H1 (cell line): ENCODE measurements at regions not wholly inside any gene's neighbourhood (a gene's known extent, or its start where the extent isn't known, plus 50 kb on each side); places are given as distances from the start of the nearest gene placed in this dataset.
A peak's percentile ranks its signal among the peaks of the same experiment; 100 is the strongest.

ENCODE experiments used
- CTCF ChIA-PET: fragments of 300-600 bp; sonication (Branson Sonifier 250); formaldehyde crosslinking; loops from one replicate; lab custom pipeline; 2021; ENCODE audit not compliant: partially characterized antibody; lab: Charles Lee
- POLR2A ChIA-PET: fragments of 300-600 bp; sonication (Branson Sonifier 250); formaldehyde crosslinking; loops from one replicate; lab custom pipeline; 2021; ENCODE audit warnings: inconsistent platforms; ENCODE audit not compliant: partially characterized antibody; lab: Charles Lee
- DNase-seq, 2 experiments: peaks; one replicate each; pipeline versions ENCODE4 v3.0.0 to v3.0.0-alpha.2; 2010 to 2022; ENCODE audit warnings: low spot score in 2 of 2, low read depth in 1 of 2, mixed read lengths in 1 of 2
- FAIRE-seq: peaks from 2 replicates; lab custom pipeline; 2011; peaks lifted over from hg19 to GRCh38; lab: Jason Lieb, UNC
- H2AFZ ChIP-seq: 2 replicates; pipeline ENCODE4 v1.8.1; 2012; ENCODE audit warnings: low read length, inconsistent platforms
- H2AK5ac ChIP-seq: 2 replicates; pipeline ENCODE4 v1.6.1; 2013; ENCODE audit warnings: low read depth, low read length
- H2BK120ac ChIP-seq: replicated peaks from 2 replicates; pipeline ENCODE3; 2013; ENCODE audit warnings: low read depth, low read length, inconsistent platforms
- H2BK12ac ChIP-seq: 2 replicates; pipeline ENCODE4 v1.6.1; 2013; ENCODE audit warnings: low read depth, low read length
- H2BK15ac ChIP-seq: 2 replicates; pipeline ENCODE4 v1.6.1; 2013; ENCODE audit warnings: low read length
- H2BK20ac ChIP-seq: 2 replicates; pipeline ENCODE4 v1.6.1; 2013; ENCODE audit warnings: low read length
- H2BK5ac ChIP-seq: 2 replicates; pipeline ENCODE4 v1.6.1; 2013; ENCODE audit warnings: low read depth, low read length
- H3K14ac ChIP-seq: 2 replicates; pipeline ENCODE4 v1.6.1; 2013; ENCODE audit warnings: inconsistent platforms; ENCODE audit not compliant: insufficient read length
- H3K18ac ChIP-seq: 2 replicates; pipeline ENCODE4 v1.6.1; 2013; ENCODE audit warnings: low read length; ENCODE audit errors: extremely low read depth
- H3K23ac ChIP-seq: 2 replicates; pipeline ENCODE4 v1.6.1; 2013; ENCODE audit warnings: inconsistent platforms; ENCODE audit not compliant: insufficient read length
- H3K23me2 ChIP-seq: 2 replicates; pipeline ENCODE4 v1.6.1; 2013; ENCODE audit warnings: low read depth, low read length
- H3K27ac ChIP-seq: 2 replicates; pipeline ENCODE4 v1.6.1; 2011; ENCODE audit warnings: low read depth, low read length, inconsistent platforms
- H3K27me3 ChIP-seq, 4 experiments: replicated peaks in 1 of 4; 1 replicate in 1 of 4; 2 replicates in 3 of 4; pipeline versions ENCODE4 v1.6.1 to v1.8.1; 2011 to 2013; ENCODE audit warnings: low read length in 3 of 4, mild to moderate bottlenecking in 3 of 4, inconsistent platforms in 2 of 4, mixed read lengths in 2 of 4, moderate library complexity in 1 of 4; ENCODE audit not compliant: control insufficient read depth in 3 of 4, insufficient read depth in 3 of 4; ENCODE audit errors: extremely low read depth in 1 of 4
- H3K36me3 ChIP-seq, 4 experiments: 2 replicates each; pipeline versions ENCODE4 v1.6.1 to v1.8.1; 2011 to 2013; ENCODE audit warnings: mild to moderate bottlenecking in 4 of 4, low read length in 3 of 4, moderate library complexity in 2 of 4, control low read depth in 1 of 4, inconsistent platforms in 1 of 4; ENCODE audit not compliant: insufficient read depth in 4 of 4, control insufficient read depth in 2 of 4
- H3K4ac ChIP-seq: replicated peaks from 2 replicates; pipeline ENCODE3; 2013; ENCODE audit warnings: low read length, low read depth, mixed read lengths, inconsistent platforms; ENCODE audit not compliant: insufficient read length
- H3K4me1 ChIP-seq, 4 experiments: replicated peaks in 1 of 4; 1 replicate in 1 of 4; 2 replicates in 3 of 4; pipeline versions ENCODE4 v1.6.1 to v1.8.1; 2011 to 2013; ENCODE audit warnings: low read length in 3 of 4, inconsistent platforms in 2 of 4, mixed read lengths in 1 of 4; ENCODE audit not compliant: insufficient read depth in 4 of 4, control insufficient read depth in 3 of 4
- H3K4me2 ChIP-seq, 2 experiments: 2 replicates each; pipeline versions ENCODE4 v1.6.1 to v1.8.1; 2011 to 2013; ENCODE audit warnings: low read depth in 2 of 2, low read length in 2 of 2, control low read depth in 1 of 2, inconsistent platforms in 1 of 2, mild to moderate bottlenecking in 1 of 2; ENCODE audit not compliant: insufficient read depth in 1 of 2
- H3K4me3 ChIP-seq, 4 experiments: fragments of 200-600, 300-600 bp in 1 of 4; sonication (generic), shearing (Covaris generic), sonication (Bioruptor Twin) in 1 of 4; 2 replicates each; pipeline versions ENCODE4 v1.5.1 to v1.8.1; 2011 to 2016; ENCODE audit warnings: low read length in 4 of 4, low read depth in 3 of 4, control low read depth in 2 of 4, inconsistent platforms in 2 of 4, mild to moderate bottlenecking in 2 of 4, mixed read lengths in 1 of 4, moderate library complexity in 1 of 4; ENCODE audit not compliant: insufficient read depth in 2 of 4; ENCODE audit errors: extremely low read depth in 1 of 4
- H3K56ac ChIP-seq: replicated peaks from 2 replicates; pipeline ENCODE3; 2013; ENCODE audit warnings: low read depth, mild to moderate bottlenecking, mixed read lengths, low read length, inconsistent platforms; ENCODE audit not compliant: insufficient read length
- H3K79me1 ChIP-seq: 2 replicates; pipeline ENCODE4 v1.6.1; 2013; ENCODE audit warnings: low read depth, low read length, control low read depth
- H3K79me2 ChIP-seq, 2 experiments: 2 replicates each; pipeline versions ENCODE4 v1.6.1 to v1.8.1; 2012 to 2013; ENCODE audit warnings: low read length in 2 of 2, mild to moderate bottlenecking in 2 of 2, inconsistent platforms in 1 of 2; ENCODE audit not compliant: insufficient read depth in 2 of 2, control insufficient read depth in 1 of 2
- H3K9ac ChIP-seq, 4 experiments: replicated peaks in 1 of 4; 1 replicate in 1 of 4; 2 replicates in 3 of 4; pipeline versions ENCODE4 v1.6.1 to v1.8.1; 2011 to 2013; ENCODE audit warnings: low read depth in 3 of 4, low read length in 3 of 4, control low read depth in 2 of 4, mild to moderate bottlenecking in 2 of 4, moderate library complexity in 2 of 4, inconsistent platforms in 1 of 4; ENCODE audit errors: extremely low read depth in 1 of 4
- H3K9me3 ChIP-seq, 2 experiments: 2 replicates each; pipeline versions ENCODE4 v1.6.1 to v1.8.1; 2012 to 2013; ENCODE audit warnings: mild to moderate bottlenecking in 2 of 2, moderate library complexity in 2 of 2, control low read depth in 1 of 2, inconsistent platforms in 1 of 2, low read depth in 1 of 2, low read length in 1 of 2, mixed read lengths in 1 of 2; ENCODE audit not compliant: insufficient read depth in 2 of 2
- H4K20me1 ChIP-seq, 2 experiments: replicated peaks in 1 of 2; 2 replicates each; pipeline versions ENCODE3 to v1.8.1; 2011 to 2013; ENCODE audit warnings: inconsistent platforms in 2 of 2, low read length in 2 of 2, mild to moderate bottlenecking in 1 of 2; ENCODE audit not compliant: insufficient read depth in 2 of 2, control insufficient read depth in 1 of 2
- H4K5ac ChIP-seq: 2 replicates; pipeline ENCODE4 v1.6.1; 2013; ENCODE audit warnings: low read length, low read depth, mixed read lengths, inconsistent platforms; ENCODE audit not compliant: insufficient read length
- H4K8ac ChIP-seq: 2 replicates; pipeline ENCODE4 v1.8.0; 2013; ENCODE audit warnings: mild to moderate bottlenecking, moderate library complexity, low read length, inconsistent platforms; ENCODE audit not compliant: insufficient read depth; ENCODE audit errors: extremely low read depth
- H4K91ac ChIP-seq: replicated peaks from 2 replicates; pipeline ENCODE3; 2013; ENCODE audit warnings: low read length, mixed read lengths, inconsistent platforms; ENCODE audit not compliant: insufficient read length
- BCL11A ChIP-seq, 2 experiments: IDR thresholded peaks; one replicate each; pipeline ENCODE4 v1.6.1; 2011; ENCODE audit warnings: low read depth in 2 of 2, low read length in 2 of 2, mild to moderate bottlenecking in 2 of 2
- CEBPB ChIP-seq: IDR thresholded peaks from 2 replicates; pipeline ENCODE4 v1.6.1; 2012; ENCODE audit warnings: low read depth, low read length
- CHD1 ChIP-seq: IDR thresholded peaks from 2 replicates; pipeline ENCODE4 v1.6.1; 2012; ENCODE audit warnings: low read depth, low read length, improper control_type of control experiment
- CHD2 ChIP-seq: IDR thresholded peaks from 2 replicates; pipeline ENCODE4 v1.6.1; 2012; ENCODE audit warnings: low read length, improper control_type of control experiment
- PHF8 ChIP-seq: fragments of 200-600 bp; sonication (generic); conservative IDR thresholded peaks from 2 replicates; pipeline ENCODE4 v1.7.1; 2012; ENCODE audit warnings: low read depth, mild to moderate bottlenecking, inconsistent platforms, low read length, moderate library complexity
- RBBP5 ChIP-seq: IDR thresholded peaks from 2 replicates; pipeline ENCODE4 v1.7.1; 2012; ENCODE audit warnings: low read depth, mild to moderate bottlenecking, inconsistent platforms, low read length, moderate library complexity, borderline replicate concordance
- RNF2 ChIP-seq: fragments of 200-900, 300-1000 bp; sonication (generic); IDR thresholded peaks from 2 replicates; pipeline ENCODE4 v1.7.1; 2016; ENCODE audit warnings: borderline replicate concordance, low read depth, mild to moderate bottlenecking, antibody characterized with exemption, low read length; ENCODE audit not compliant: poor library complexity, severe bottlenecking; ENCODE audit errors: missing control alignments
- SP1 ChIP-seq: IDR thresholded peaks from 2 replicates; pipeline ENCODE4 v1.6.1; 2011; ENCODE audit warnings: low read depth, low read length
- TAF1 ChIP-seq: IDR thresholded peaks from 2 replicates; pipeline ENCODE4 v1.6.1; 2011; ENCODE audit warnings: mild to moderate bottlenecking, low read depth, low read length
- TBP ChIP-seq: IDR thresholded peaks from 2 replicates; pipeline ENCODE4 v1.6.1; 2011; ENCODE audit warnings: low read depth, low read length, improper control_type of control experiment
- WGBS, 2 experiments: shearing (Covaris generic) in 1 of 2; methylation state at CpG; one replicate each; pipeline versions ENCODE4 v1.1.6 to v1.1.7; 2013 to 2015; ENCODE audit warnings: low lambda C conversion rate in 2 of 2, mixed read lengths in 2 of 2, inconsistent platforms in 1 of 2, low coverage in 1 of 2, missing lambda C conversion rate in 1 of 2; ENCODE audit not compliant: insufficient replicate concordance in 2 of 2, insufficient coverage in 1 of 2, insufficient read length in 1 of 2; ENCODE audit errors: extremely low coverage in 1 of 2, missing lambda C conversion rate in 1 of 2; 5-methylcytosine and 5-hydroxymethylcytosine counted together
- TF ChIP-seq, protein P1 (sequence below): IDR thresholded peaks from 2 replicates; pipeline ENCODE4 v1.6.1; 2011; ENCODE audit warnings: low read length, improper control_type of control experiment
- TF ChIP-seq, protein P2 (sequence below): IDR thresholded peaks from 2 replicates; pipeline ENCODE4 v1.6.1; 2012; ENCODE audit warnings: inconsistent platforms

DNA sequence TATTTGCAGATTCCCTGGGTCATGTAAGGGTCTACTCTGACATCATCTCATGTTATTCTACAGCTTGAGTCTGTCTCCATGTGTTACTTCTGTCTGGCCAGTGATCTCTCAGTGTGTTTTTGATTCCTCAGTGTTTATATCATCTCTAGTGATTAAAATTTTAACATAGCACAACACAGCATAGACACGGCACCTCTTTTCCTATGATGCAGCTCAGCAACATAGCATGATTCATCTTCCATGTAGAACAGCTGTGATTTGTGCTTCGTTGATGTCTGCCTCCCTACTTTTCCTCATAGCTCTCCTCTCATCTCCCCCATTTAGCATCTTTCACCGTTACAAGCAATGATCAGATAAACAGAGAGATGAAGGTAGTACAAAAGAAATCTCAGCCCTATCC, 163.9 kb upstream of the DPT start:
- H3K14ac ChIP-seq = no peak overlapping the region
- ChIA-PET CTCF (interaction anchor here (1.0 to 1.2 kb wide), 3 partner anchors 11 to 290 kb away, joined by 3 to 4 read pairs (median 3); no protein-coding TSS in a partner anchor), POLR2A (no interaction called here)
- H3K4me1 ChIP-seq = no peaks in the 10 kb centered on the region
- no peak overlapping the region for H3K4me3 ChIP-seq
- no peak overlapping the region for H4K8ac ChIP-seq
- no peak overlapping the region for H3K4me2 ChIP-seq
- H3K79me1 ChIP-seq = no peaks in the 10 kb centered on the region
- TF ChIP-seq, protein P1, sequence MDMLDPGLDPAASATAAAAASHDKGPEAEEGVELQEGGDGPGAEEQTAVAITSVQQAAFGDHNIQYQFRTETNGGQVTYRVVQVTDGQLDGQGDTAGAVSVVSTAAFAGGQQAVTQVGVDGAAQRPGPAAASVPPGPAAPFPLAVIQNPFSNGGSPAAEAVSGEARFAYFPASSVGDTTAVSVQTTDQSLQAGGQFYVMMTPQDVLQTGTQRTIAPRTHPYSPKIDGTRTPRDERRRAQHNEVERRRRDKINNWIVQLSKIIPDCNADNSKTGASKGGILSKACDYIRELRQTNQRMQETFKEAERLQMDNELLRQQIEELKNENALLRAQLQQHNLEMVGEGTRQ = no peak
- TF ChIP-seq CHD2 (no peak), RNF2 (no peak), CEBPB (no peak), PHF8 (no peak), SP1 (no peak), TBP (no peak), BCL11A (IDR thresholded peaks at IDR 0.05; ENCODE audit: low read depth in 2 of 2, low read length in 2 of 2) (no peak), RBBP5 (no peak), TAF1 (no peak), CHD1 (no peak)
- TF ChIP-seq, protein P2, sequence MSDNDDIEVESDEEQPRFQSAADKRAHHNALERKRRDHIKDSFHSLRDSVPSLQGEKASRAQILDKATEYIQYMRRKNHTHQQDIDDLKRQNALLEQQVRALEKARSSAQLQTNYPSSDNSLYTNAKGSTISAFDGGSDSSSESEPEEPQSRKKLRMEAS = no peak
- H2AK5ac ChIP-seq = no peak overlapping the region
- H3K23me2 ChIP-seq = no peaks in the 10 kb centered on the region
- no peak overlapping the region for H4K91ac ChIP-seq
- no peaks in the 10 kb centered on the region for H3K36me3 ChIP-seq
- peak overlapping the region; percentile 20 for H3K4ac ChIP-seq
- no peak overlapping the region for H3K18ac ChIP-seq
- DNase-seq (no peak), FAIRE-seq (no peak)
- no peaks in the 10 kb centered on the region for H4K20me1 ChIP-seq
- no peak overlapping the region for H2BK5ac ChIP-seq
- no peak overlapping the region for H3K56ac ChIP-seq
- H2BK12ac ChIP-seq = no peak overlapping the region
- 91% methylated on average over 3 of the region's 3 CpGs; no CpG with 5 or more reads in 1 of the 2 experiments for WGBS, 2 experiments
- no peak overlapping the region for H4K5ac ChIP-seq
- no peaks in the 10 kb centered on the region for H3K79me2 ChIP-seq
- H2BK20ac ChIP-seq = no peak overlapping the region
- H3K23ac ChIP-seq = no peak overlapping the region
- H2AFZ ChIP-seq = peak overlapping the region; percentile 30; the same call in 1 of the 2 replicates
- no peak overlapping the region for H3K27ac ChIP-seq
- no peak overlapping the region for H3K9ac ChIP-seq
- no peak overlapping the region for H2BK120ac ChIP-seq
- no peaks in the 10 kb centered on the region for H3K9me3 ChIP-seq
- no peaks in the 10 kb centered on the region for H3K27me3 ChIP-seq
- H2BK15ac ChIP-seq = no peak overlapping the region
